GM12872 (cell line): ENCODE measurements at regions not wholly inside any gene's neighbourhood (a gene's known extent, or its start where the extent isn't known, plus 50 kb on each side); places are given as distances from the start of the nearest gene placed in this dataset.

Experiments used
- TF ChIP-seq, protein P1 (sequence below): IDR thresholded peaks from 3 replicates; pipeline ENCODE4 v1.5.1; 2011; ENCODE audit warnings: low read depth, mild to moderate bottlenecking, low read length, moderate library complexity; ENCODE audit not compliant: insufficient read depth

DNA sequence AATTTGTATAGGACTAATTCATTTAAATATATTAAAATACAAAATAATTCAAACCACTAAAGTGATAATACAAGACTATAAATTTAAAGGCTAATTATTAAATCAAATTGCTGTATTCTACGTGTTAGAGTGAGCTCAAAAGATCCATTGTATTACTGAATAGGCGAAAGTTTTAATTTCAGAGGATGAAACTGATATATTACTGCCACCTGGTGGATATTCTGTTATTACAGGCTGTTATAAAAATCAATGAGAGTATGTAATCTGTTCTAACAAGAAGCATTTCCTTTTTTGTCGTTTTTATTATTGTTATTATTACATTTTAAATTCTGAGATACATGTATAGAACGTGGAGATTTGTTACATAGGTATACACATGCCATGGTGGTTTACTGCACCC, 1239.6 kb upstream of the USP9Y start:
- TF ChIP-seq, protein P1, sequence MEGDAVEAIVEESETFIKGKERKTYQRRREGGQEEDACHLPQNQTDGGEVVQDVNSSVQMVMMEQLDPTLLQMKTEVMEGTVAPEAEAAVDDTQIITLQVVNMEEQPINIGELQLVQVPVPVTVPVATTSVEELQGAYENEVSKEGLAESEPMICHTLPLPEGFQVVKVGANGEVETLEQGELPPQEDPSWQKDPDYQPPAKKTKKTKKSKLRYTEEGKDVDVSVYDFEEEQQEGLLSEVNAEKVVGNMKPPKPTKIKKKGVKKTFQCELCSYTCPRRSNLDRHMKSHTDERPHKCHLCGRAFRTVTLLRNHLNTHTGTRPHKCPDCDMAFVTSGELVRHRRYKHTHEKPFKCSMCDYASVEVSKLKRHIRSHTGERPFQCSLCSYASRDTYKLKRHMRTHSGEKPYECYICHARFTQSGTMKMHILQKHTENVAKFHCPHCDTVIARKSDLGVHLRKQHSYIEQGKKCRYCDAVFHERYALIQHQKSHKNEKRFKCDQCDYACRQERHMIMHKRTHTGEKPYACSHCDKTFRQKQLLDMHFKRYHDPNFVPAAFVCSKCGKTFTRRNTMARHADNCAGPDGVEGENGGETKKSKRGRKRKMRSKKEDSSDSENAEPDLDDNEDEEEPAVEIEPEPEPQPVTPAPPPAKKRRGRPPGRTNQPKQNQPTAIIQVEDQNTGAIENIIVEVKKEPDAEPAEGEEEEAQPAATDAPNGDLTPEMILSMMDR: 0 out of 3 replicates have a peak, but pooled peaks have one; percentile 8
